SJSA1 (cell line): ENCODE measurements at regions not wholly inside any gene's neighbourhood (a gene's known extent, or its start where the extent isn't known, plus 50 kb on each side); places are given as distances from the start of the nearest gene placed in this dataset.
"Not testable (repeated sequence)": the region's sequence is repeated elsewhere in the genome, so short reads cannot be mapped to it uniquely, and the experiment has no call there.

Source experiments
- DNase-seq, 2 experiments: peaks; one replicate each; pipeline ENCODE4 v3.0.0-alpha.2; 2015 to 2020; ENCODE audit warnings: low spot score in 2 of 2, low read depth in 1 of 2
- H3K27ac ChIP-seq: fragments of 250-450 bp; sonication (Bioruptor Pico); 2 replicates; pipeline ENCODE4 v1.5.1; 2020; ENCODE audit warnings: mild to moderate bottlenecking, moderate library complexity
- H3K27me3 ChIP-seq: fragments of 250-450 bp; sonication (Bioruptor Pico); replicated peaks from 2 replicates; pipeline ENCODE4 v1.5.1; 2020; ENCODE audit warnings: mild to moderate bottlenecking, moderate library complexity
- H3K36me3 ChIP-seq: fragments of 250-450 bp; sonication (Bioruptor Pico); 2 replicates; pipeline ENCODE4 v1.5.1; 2020; ENCODE audit warnings: mild to moderate bottlenecking
- H3K4me1 ChIP-seq: fragments of 250-450 bp; sonication (Bioruptor Pico); replicated peaks from 2 replicates; pipeline ENCODE4 v1.6.1; 2021; ENCODE audit warnings: mild to moderate bottlenecking
- H3K4me3 ChIP-seq: fragments of 250-450 bp; sonication (Bioruptor Pico); 2 replicates; pipeline ENCODE4 v1.5.1; 2020; ENCODE audit warnings: mild to moderate bottlenecking
- H3K9me3 ChIP-seq: fragments of 250-450 bp; sonication (Bioruptor Pico); replicated peaks from 2 replicates; pipeline ENCODE4 v1.5.1; 2020; ENCODE audit warnings: mild to moderate bottlenecking

GRCh38 chr6:48985025-48985424 lies 478.0 kb downstream of the MMUT start:
- no peaks in the 10 kb centered on the region for H3K27me3 ChIP-seq
- 0 out of 2 replicates have a peak overlapping the region, but pooled peaks have one; percentile 8 for H3K4me3 ChIP-seq
- H3K27ac ChIP-seq: peak overlapping the region; percentile 47
- DNase-seq: no peak
- H3K36me3 ChIP-seq: no peaks in the 10 kb centered on the region
- peaks cover 6% of the 10 kb centered on the region for H3K4me1 ChIP-seq
- no peaks in the 10 kb centered on the region; the same call in 1 of the 2 replicates for H3K9me3 ChIP-seq

- H3K4me3 ChIP-seq, H3K27me3 ChIP-seq, H3K4me1 ChIP-seq, H3K27ac ChIP-seq, H3K9me3 ChIP-seq, DNase-seq, H3K36me3 ChIP-seq: not testable (repeated sequence)
Measured at GRCh38 chr6:48983968-48984367, 479.1 kb downstream of the MMUT start.

GRCh38 chr6:48983377-48983776 lies 479.7 kb downstream of the MMUT start:
- Histone ChIP-seq H3K4me3 (no peak overlapping the region), H3K9me3 (no peaks in the 10 kb centered on the region; the same call in 1 of the 2 replicates), H3K36me3 (no peaks in the 10 kb centered on the region), H3K4me1 (peaks cover 6% of the 10 kb centered on the region), H3K27ac (no peak overlapping the region), H3K27me3 (no peaks in the 10 kb centered on the region)
- no peak for DNase-seq

GRCh38 chr6:48979806-48980205 lies 483.2 kb downstream of the MMUT start:
- Histone ChIP-seq H3K27ac (no peak overlapping the region), H3K4me3 (no peak overlapping the region), H3K36me3 (no peaks in the 10 kb centered on the region), H3K4me1 (peaks cover 3% of the 10 kb centered on the region), H3K27me3 (no peaks in the 10 kb centered on the region), H3K9me3 (no peaks in the 10 kb centered on the region; the same call in 1 of the 2 replicates)
- no peak for DNase-seq

GRCh38 chr6:48979085-48979484 lies 484.0 kb downstream of the MMUT start:
- Histone ChIP-seq H3K27ac (no peak overlapping the region), H3K36me3 (no peaks in the 10 kb centered on the region), H3K27me3 (no peaks in the 10 kb centered on the region), H3K4me3 (no peak overlapping the region), H3K9me3 (no peaks in the 10 kb centered on the region; the same call in 1 of the 2 replicates), H3K4me1 (no peaks in the 10 kb centered on the region)
- no peak for DNase-seq

- no peak overlapping the region for H3K27ac ChIP-seq
- no peaks in the 10 kb centered on the region for H3K27me3 ChIP-seq
- no peak overlapping the region for H3K4me3 ChIP-seq
- no peaks in the 10 kb centered on the region for H3K4me1 ChIP-seq
- no peaks in the 10 kb centered on the region for H3K36me3 ChIP-seq
- peak in 1 of 2 experiments; percentile 16 for DNase-seq
- no peaks in the 10 kb centered on the region; the same call in 1 of the 2 replicates for H3K9me3 ChIP-seq
Measured at GRCh38 chr6:48978016-48978415, 485.0 kb downstream of the MMUT start.

DNA sequence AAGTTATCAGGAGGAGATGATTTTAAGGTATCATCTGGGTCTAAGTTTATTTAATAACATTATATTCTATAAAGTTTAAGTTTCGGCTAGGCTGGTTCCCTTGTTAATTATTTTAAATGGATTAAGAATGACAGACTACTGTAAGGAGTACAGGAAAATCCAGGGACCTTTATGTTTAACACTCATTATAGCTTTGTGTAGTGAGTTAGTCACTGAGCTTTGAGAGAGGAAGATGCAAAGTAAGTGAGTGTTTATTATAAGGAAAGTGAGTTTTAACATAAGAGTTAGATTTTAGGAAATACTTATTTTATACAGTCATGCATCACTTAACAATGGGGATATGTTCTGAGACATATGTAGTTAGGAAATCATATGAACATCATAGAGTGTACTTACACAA lies 485.5 kb downstream of the MMUT start:
- H3K27me3 ChIP-seq: no peaks in the 10 kb centered on the region
- no peaks in the 10 kb centered on the region for H3K4me1 ChIP-seq
- DNase-seq: no peak
- no peaks in the 10 kb centered on the region; the same call in 1 of the 2 replicates for H3K9me3 ChIP-seq
- no peak overlapping the region for H3K27ac ChIP-seq
- no peaks in the 10 kb centered on the region for H3K36me3 ChIP-seq
- H3K4me3 ChIP-seq: no peak overlapping the region

DNA sequence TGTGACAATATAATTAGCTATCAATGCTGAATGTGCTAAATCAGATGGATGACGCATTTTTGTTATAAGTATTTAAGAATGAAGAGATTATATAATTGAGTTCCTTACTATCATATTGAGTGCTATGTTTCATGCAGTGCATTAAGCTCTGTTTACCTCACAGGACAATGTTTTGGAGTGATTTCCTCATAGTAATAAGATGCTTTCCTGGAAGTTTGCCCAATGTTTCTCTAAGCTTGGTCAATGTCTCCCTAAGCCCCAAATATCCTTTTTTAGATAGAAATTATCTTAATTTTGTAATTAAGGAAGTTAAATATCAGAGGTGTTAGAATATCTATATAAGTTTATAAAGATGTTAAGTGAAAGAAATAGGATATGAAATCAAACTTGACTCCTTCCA lies 489.6 kb downstream of the MMUT start:
- H3K4me3 ChIP-seq: no peak overlapping the region
- H3K4me1 ChIP-seq: no peaks in the 10 kb centered on the region
- H3K27ac ChIP-seq: no peak overlapping the region
- H3K9me3 ChIP-seq: no peaks in the 10 kb centered on the region
- DNase-seq: no peak
- no peaks in the 10 kb centered on the region for H3K27me3 ChIP-seq
- no peaks in the 10 kb centered on the region for H3K36me3 ChIP-seq

DNA sequence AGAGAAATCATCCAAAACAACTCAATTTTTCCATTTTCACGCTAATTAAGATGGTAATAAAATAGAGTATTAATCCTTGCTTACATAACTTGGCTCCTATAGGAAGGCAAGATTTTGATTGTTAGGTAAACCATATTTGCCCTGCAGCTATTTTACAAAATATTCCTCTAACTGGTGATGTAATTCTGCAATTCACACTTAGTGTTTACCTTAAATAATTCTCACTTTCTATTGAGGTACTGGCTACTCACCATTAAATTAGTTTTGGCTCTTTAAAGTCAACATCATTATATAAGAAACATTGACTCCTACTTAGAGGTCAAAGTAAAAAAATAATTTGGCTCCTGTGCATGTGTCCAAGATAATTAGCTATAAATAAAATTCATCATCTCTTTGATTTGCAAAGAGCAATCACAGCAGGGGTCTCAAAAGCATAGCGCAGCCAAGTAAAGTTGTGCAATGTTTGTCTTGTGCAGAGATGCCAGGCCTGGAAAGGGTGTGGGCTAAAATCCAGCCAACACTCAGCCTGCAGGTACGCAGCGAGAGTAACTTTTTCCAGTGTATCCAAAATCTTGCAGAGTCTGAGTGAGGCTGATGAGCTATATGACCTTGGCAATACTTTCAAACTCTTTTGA lies 501.2 kb downstream of the MMUT start:
- no peak overlapping the region for H3K27ac ChIP-seq
- no peaks in the 10 kb centered on the region for H3K4me1 ChIP-seq
- H3K9me3 ChIP-seq: no peaks in the 10 kb centered on the region
- no peak for DNase-seq
- no peaks in the 10 kb centered on the region for H3K36me3 ChIP-seq
- no peaks in the 10 kb centered on the region for H3K27me3 ChIP-seq
- no peak overlapping the region for H3K4me3 ChIP-seq

DNA sequence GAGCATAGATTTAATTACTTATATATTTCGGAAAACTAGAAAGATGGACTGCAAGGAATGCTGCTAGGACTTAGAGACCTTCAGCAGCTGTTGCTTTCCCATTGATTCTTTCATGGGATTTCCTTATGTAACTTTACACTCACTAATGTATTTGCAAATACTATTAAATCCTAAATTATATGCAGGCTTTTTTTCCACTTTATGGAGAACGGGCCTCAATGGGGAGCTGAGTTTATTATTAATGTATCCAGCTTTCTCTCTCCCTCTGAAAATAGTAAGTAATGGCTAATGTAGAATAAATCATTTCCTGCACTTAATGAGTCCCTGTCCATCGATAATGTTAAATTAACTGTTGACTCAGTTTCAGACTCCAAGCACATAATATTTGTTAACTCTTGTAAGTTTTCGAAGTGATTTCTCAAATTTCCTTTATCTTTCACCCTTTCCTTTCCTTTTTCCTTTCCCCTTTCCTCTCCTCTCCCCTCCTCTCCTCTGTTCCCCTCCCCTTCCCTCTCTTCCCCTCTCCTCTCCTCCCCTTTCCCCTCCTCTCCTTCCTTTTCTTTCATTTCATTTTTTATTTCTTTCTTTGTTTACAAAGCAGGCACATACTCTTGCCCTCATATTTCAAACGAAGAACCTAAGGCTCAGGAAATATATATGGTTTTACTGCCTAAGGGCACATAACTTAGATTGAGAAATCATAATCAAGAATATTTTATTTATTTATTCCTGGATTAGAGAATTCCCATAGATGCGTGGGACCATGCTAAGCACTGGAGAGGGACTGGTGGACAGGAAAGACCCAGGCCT lies 503.6 kb downstream of the MMUT start:
- Histone ChIP-seq H3K9me3 (no peaks in the 10 kb centered on the region), H3K27ac (no peak overlapping the region), H3K36me3 (no peaks in the 10 kb centered on the region), H3K4me3 (no peak overlapping the region), H3K27me3 (no peaks in the 10 kb centered on the region), H3K4me1 (no peaks in the 10 kb centered on the region)
- DNase-seq: no peak

GRCh38 chr6:48957781-48958180 lies 505.3 kb downstream of the MMUT start:
- Histone ChIP-seq H3K4me3 (no peak overlapping the region), H3K27me3 (no peaks in the 10 kb centered on the region), H3K9me3 (no peaks in the 10 kb centered on the region), H3K36me3 (no peaks in the 10 kb centered on the region), H3K27ac (no peak overlapping the region), H3K4me1 (no peaks in the 10 kb centered on the region)
- DNase-seq: no peak

GRCh38 chr6:48951917-48952316 lies 511.1 kb downstream of the MMUT start:
- H3K4me1 ChIP-seq: no peaks in the 10 kb centered on the region
- no peak overlapping the region for H3K4me3 ChIP-seq
- no peaks in the 10 kb centered on the region for H3K36me3 ChIP-seq
- no peaks in the 10 kb centered on the region for H3K27me3 ChIP-seq
- DNase-seq: no peak
- H3K9me3 ChIP-seq: no peaks in the 10 kb centered on the region
- H3K27ac ChIP-seq: no peak overlapping the region

GRCh38 chr6:48944276-48944675 lies 518.8 kb downstream of the MMUT start:
- not testable (repeated sequence) for DNase-seq, H3K4me1 ChIP-seq, H3K4me3 ChIP-seq, H3K27me3 ChIP-seq, H3K9me3 ChIP-seq, H3K27ac ChIP-seq, H3K36me3 ChIP-seq

DNA sequence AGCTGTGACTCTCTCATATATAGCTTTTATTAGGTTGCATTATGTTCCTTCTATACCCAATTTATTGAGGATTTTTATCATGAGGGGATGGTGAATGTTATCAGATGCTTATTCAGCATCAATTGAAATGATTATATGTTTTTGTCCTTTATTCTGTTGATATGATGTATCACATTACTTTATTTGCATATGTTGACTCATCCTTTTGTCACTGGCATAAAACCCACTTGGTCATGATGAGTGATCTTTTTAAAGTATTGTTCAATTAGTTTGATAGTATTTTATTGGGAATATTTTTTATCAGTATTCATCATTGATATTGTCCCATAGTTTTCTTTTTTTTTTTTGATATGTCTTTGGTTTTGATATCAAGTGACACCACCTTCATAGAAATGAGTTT lies 529.9 kb downstream of the MMUT start:
- Histone ChIP-seq H3K27ac (no peak overlapping the region), H3K4me1 (no peaks in the 10 kb centered on the region), H3K9me3 (no peaks in the 10 kb centered on the region; the same call in 1 of the 2 replicates), H3K27me3 (no peaks in the 10 kb centered on the region), H3K4me3 (no peak overlapping the region), H3K36me3 (no peaks in the 10 kb centered on the region)
- DNase-seq: no peak
